Small intestine (tissue), 7 donors: ENCODE measurements at regions not wholly inside any gene's neighbourhood (a gene's known extent, or its start where the extent isn't known, plus 50 kb on each side); places are given as distances from the start of the nearest gene placed in this dataset.

Experiments used
- DNase-seq, 2 donors: peaks; one replicate each; pipeline versions ENCODE4 v3.0.0 to v3.0.0-alpha.2; 2013
- FAIRE-seq: peaks from 2 replicates; lab custom pipeline; 2012; peaks lifted over from hg19 to GRCh38; lab: Jason Lieb, UNC
- H3K27ac ChIP-seq, 3 donors: one replicate each; pipeline ENCODE4 v1.5.1; 2013; ENCODE audit warnings: low read length in 2 of 3, mild to moderate bottlenecking in 2 of 3, control low read depth in 1 of 3, inconsistent platforms in 1 of 3, low read depth in 1 of 3, moderate library complexity in 1 of 3
- H3K27me3 ChIP-seq, 3 donors: one replicate each; pipeline ENCODE4 v1.6.1; 2013; ENCODE audit warnings: low read length in 3 of 3, inconsistent platforms in 1 of 3; ENCODE audit not compliant: control insufficient read depth in 3 of 3, insufficient read depth in 3 of 3
- H3K36me3 ChIP-seq, 3 donors: one replicate each; pipeline ENCODE4 v1.6.1; 2013; ENCODE audit warnings: low read length in 3 of 3, inconsistent platforms in 1 of 3, low read depth in 1 of 3, mild to moderate bottlenecking in 1 of 3, moderate library complexity in 1 of 3; ENCODE audit not compliant: control insufficient read depth in 3 of 3, insufficient read depth in 2 of 3
- H3K4me1 ChIP-seq, 3 donors: one replicate each; pipeline ENCODE4 v1.6.1; 2013; ENCODE audit warnings: low read length in 2 of 3, inconsistent platforms in 1 of 3, low read depth in 1 of 3, mild to moderate bottlenecking in 1 of 3, moderate library complexity in 1 of 3; ENCODE audit not compliant: control insufficient read depth in 3 of 3, insufficient read depth in 2 of 3
- H3K4me3 ChIP-seq, 3 donors: one replicate each; pipeline ENCODE4 v1.5.1; 2013; ENCODE audit warnings: low read length in 3 of 3, control low read depth in 1 of 3, inconsistent platforms in 1 of 3, low read depth in 1 of 3, mild to moderate bottlenecking in 1 of 3, moderate library complexity in 1 of 3
- H3K9me3 ChIP-seq, 2 donors: one replicate each; pipeline ENCODE4 v1.6.1; 2013; ENCODE audit warnings: low read depth in 1 of 2, low read length in 1 of 2; ENCODE audit not compliant: control insufficient read depth in 2 of 2, insufficient read depth in 1 of 2
- WGBS, 3 donors: extraction: QIAGEN DNeasy Blood & Tissue Kit; methylation state at CpG; one replicate each; pipeline ENCODE4 v1.1.7; 2013; 5-methylcytosine and 5-hydroxymethylcytosine counted together
- donor health status: healthy with polysubstance abuse.
- donor health status: control.
- donor health status: control.
- donor health status: Bipolar disorder and iron deficiency.
- donor health status: healthy.

DNA sequence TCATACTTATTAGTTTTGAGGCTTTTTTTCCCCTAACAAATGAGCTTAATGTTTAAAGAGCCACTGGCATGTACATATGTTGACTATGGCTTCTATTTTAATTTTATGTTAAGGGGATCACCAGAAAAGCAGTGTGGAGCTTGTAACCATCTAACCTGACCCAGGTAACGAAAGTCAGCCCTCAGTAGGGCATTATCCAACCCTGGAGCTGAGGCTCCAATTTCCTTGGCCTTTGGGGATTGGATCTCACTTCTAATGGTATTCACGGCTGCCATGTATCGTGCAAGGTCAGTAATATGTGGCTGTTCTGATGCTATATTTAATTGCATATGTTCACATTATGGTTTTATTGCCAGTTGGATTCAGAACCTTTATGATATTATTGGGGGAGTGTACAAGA lies 75.2 kb upstream of the CCSER1 start:
- H3K36me3 ChIP-seq: no peaks in the 10 kb centered on the region
- FAIRE-seq (no peak), DNase-seq (no peak)
- no peak overlapping the region for H3K4me3 ChIP-seq
- H3K4me1 ChIP-seq: no peaks in the 10 kb centered on the region
- no peaks in the 10 kb centered on the region for H3K27me3 ChIP-seq
- H3K27ac ChIP-seq: no peak overlapping the region
- WGBS, 3 donors: 81 to 86% (median 84%) methylated on average over 3 of the region's 3 CpGs
- H3K9me3 ChIP-seq: no peaks in the 10 kb centered on the region

DNA sequence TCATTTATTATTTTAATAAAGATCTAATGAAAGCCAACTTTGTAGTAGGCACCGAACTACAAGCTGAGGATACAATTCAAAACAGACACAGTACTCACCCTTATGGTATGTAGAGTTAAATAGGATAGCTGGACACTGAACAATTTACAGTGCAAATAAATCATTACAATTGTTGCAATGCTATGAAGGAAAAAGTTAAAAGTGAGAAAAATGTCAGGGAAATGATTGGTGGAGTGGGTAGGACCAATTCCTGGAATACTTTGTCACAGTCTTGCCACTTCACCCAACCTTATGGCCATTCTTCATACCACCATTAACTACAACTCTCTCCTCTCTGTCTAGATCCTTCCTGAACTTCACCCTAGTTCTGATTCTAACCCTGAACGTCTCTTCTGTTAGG lies 70.1 kb upstream of the CCSER1 start:
- no peak for DNase-seq
- 51 to 63% (median 62%) methylated on average over 2 of the region's 2 CpGs for WGBS, 3 donors
- Histone ChIP-seq H3K4me1 (no peaks in the 10 kb centered on the region), H3K27me3 (no peaks in the 10 kb centered on the region), H3K27ac (no peak overlapping the region), H3K9me3 (no peaks in the 10 kb centered on the region), H3K4me3 (no peak overlapping the region), H3K36me3 (no peaks in the 10 kb centered on the region)
- FAIRE-seq: no peak

DNA sequence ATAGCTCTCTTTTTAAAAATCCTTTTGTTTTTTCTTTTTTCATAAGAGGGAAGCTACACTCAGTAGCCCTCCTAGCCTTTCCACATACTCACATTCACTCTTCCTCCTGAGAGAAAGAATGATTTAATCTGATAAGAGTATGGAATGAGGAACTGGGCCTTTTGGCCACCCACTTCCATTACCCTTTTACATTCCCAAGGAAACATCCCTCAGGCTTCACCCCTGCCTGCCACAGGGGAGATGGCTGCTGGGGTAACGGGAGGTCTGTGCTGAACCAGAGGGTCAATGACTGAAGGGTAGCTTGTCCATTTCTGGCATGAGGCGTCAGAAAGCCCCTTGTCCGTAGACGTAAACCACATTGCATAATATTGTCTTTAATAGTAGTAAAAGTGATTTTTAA lies 67.2 kb upstream of the CCSER1 start:
- H3K4me1 ChIP-seq: no peaks in the 10 kb centered on the region
- FAIRE-seq: no peak
- WGBS, 3 donors: 85 to 96% (median 95%) methylated on average over 4 of the region's 4 CpGs
- H3K36me3 ChIP-seq: no peaks in the 10 kb centered on the region
- no peak overlapping the region for H3K27ac ChIP-seq
- no peak overlapping the region for H3K4me3 ChIP-seq
- H3K9me3 ChIP-seq: no peaks in the 10 kb centered on the region
- no peak for DNase-seq
- H3K27me3 ChIP-seq: no peaks in the 10 kb centered on the region

DNA sequence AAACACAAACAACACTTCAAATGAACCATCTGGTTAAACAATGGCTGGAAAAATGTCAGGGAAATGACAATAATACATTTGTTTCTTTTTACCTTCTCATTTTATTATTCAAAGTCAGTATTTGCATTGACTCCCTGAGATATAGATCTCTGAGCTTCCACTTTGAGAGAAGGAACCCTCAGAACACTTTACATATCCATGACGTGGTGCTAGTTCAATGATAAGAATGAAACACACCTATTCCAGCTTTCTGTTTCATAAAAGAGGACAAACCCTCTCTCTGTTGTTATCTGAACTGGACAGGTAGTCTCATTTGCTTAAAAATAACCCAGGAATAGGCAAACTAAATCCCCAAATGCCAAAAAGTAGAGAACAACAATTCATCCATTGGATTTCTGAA lies 65.3 kb upstream of the CCSER1 start:
- Histone ChIP-seq H3K27me3 (no peaks in the 10 kb centered on the region), H3K27ac (no peak overlapping the region), H3K9me3 (no peaks in the 10 kb centered on the region), H3K4me1 (no peaks in the 10 kb centered on the region), H3K36me3 (no peaks in the 10 kb centered on the region), H3K4me3 (no peak overlapping the region)
- WGBS, 3 donors: 11 to 33% (median 20%) methylated on average over 1 of the region's 1 CpG
- DNase-seq (peak in 1 of 2 donors; percentile 11), FAIRE-seq (no peak)

- Histone ChIP-seq H3K36me3 (no peaks in the 10 kb centered on the region), H3K27me3 (no peaks in the 10 kb centered on the region), H3K4me3 (no peak overlapping the region), H3K4me1 (no peaks in the 10 kb centered on the region), H3K9me3 (no peaks in the 10 kb centered on the region), H3K27ac (no peak overlapping the region)
- FAIRE-seq: no peak
- no peak for DNase-seq
- WGBS, 3 donors: 73 to 82% (median 77%) methylated on average over 4 of the region's 4 CpGs
Observed at GRCh38 chr4:90064196-90064595, 63.0 kb upstream of the CCSER1 start.

GRCh38 chr4:90069151-90069550 lies 58.0 kb upstream of the CCSER1 start:
- Histone ChIP-seq H3K4me3 (no peak overlapping the region), H3K27ac (no peak overlapping the region), H3K27me3 (no peaks in the 10 kb centered on the region), H3K9me3 (no peaks in the 10 kb centered on the region), H3K4me1 (no peaks in the 10 kb centered on the region), H3K36me3 (no peaks in the 10 kb centered on the region)
- FAIRE-seq (no peak), DNase-seq (peak in 1 of 2 donors; percentile 2)
- 84 to 100% (median 97%) methylated on average over 1 of the region's 1 CpG for WGBS, 3 donors

GRCh38 chr4:90071289-90072235 lies 55.6 kb upstream of the CCSER1 start:
- FAIRE-seq: no peak
- 61 to 81% (median 71%) methylated on average over 11 of the region's 11 CpGs for WGBS, 3 donors
- Histone ChIP-seq H3K27ac (no peak overlapping the region), H3K4me1 (no peaks in the 10 kb centered on the region), H3K4me3 (no peak overlapping the region), H3K27me3 (no peaks in the 10 kb centered on the region), H3K36me3 (no peaks in the 10 kb centered on the region), H3K9me3 (no peaks in the 10 kb centered on the region)
- DNase-seq: no peak

- no peaks in the 10 kb centered on the region for H3K9me3 ChIP-seq
- no peaks in the 10 kb centered on the region for H3K27me3 ChIP-seq
- DNase-seq: peak; percentile 8 to 9
- no peak for FAIRE-seq
- no peak overlapping the region for H3K4me3 ChIP-seq
- WGBS, 3 donors: 39 to 72% (median 61%) methylated on average over 3 of the region's 3 CpGs
- no peaks in the 10 kb centered on the region for H3K4me1 ChIP-seq
- no peak overlapping the region for H3K27ac ChIP-seq
- H3K36me3 ChIP-seq: no peaks in the 10 kb centered on the region
Observed at GRCh38 chr4:90074322-90074886, 52.8 kb upstream of the CCSER1 start.
